Vagina (tissue), 2 donors: ENCODE measurements at regions not wholly inside any gene's neighbourhood (a gene's known extent, or its start where the extent isn't known, plus 50 kb on each side); places are given as distances from the start of the nearest gene placed in this dataset.

ENCODE experiments used
- DNase-seq, 2 donors: peaks; one replicate each; pipeline ENCODE4 v3.0.0-alpha.2; 2017; ENCODE audit errors: extremely low spot score in 2 of 2
- H3K27ac ChIP-seq: fragments of 200-600 bp; sonication (generic); one replicate; pipeline ENCODE4 v1.5.1; 2019
- H3K27me3 ChIP-seq: fragments of 200-600 bp; sonication (generic); one replicate; pipeline ENCODE4 v1.5.1; 2019
- H3K36me3 ChIP-seq, 2 donors: fragments of 200-600 bp; sonication (generic); one replicate each; pipeline ENCODE4 v1.5.1; 2017 to 2019
- H3K4me1 ChIP-seq: fragments of 200-600 bp; sonication (generic); one replicate; pipeline ENCODE4 v1.5.1; 2019
- H3K4me3 ChIP-seq, 2 donors: fragments of 200-600 bp; sonication (generic); 1 replicate in 1 of 2; 2 replicates in 1 of 2; pipeline ENCODE4 v1.5.1; 2016 to 2019
- H3K9me3 ChIP-seq: fragments of 200-600 bp; sonication (generic); one replicate; pipeline ENCODE4 v1.5.1; 2019
- POLR2A ChIP-seq, 2 donors: fragments of 450-650 bp; IDR thresholded peaks; one replicate each; pipeline ENCODE4 v1.6.1; 2017; ENCODE audit warnings: antibody characterized with exemption in 2 of 2, mild to moderate bottlenecking in 2 of 2, moderate library complexity in 2 of 2
- POLR2AphosphoS5 ChIP-seq, 2 donors: sonication (generic); formaldehyde crosslinking; IDR thresholded peaks; one replicate each; pipeline ENCODE4 v1.9.0; 2017; ENCODE audit warnings: antibody characterized with exemption in 2 of 2, mild to moderate bottlenecking in 2 of 2, low read depth in 1 of 2; ENCODE audit not compliant: insufficient read depth in 1 of 2
- intact Hi-C: fragments of 100-400 bp; cut with DNase I; formaldehyde crosslinking; loops from one replicate; pipeline ENCODE4 v1.15.1; 2023
- TF ChIP-seq, protein P1 (sequence below), 3 experiments: fragments of 450-650 bp in 2 of 3; fragments of 200-600 bp in 1 of 3; sonication (generic) in 1 of 3; IDR thresholded peaks; one replicate each; pipeline ENCODE4 v1.5.1; 2017 to 2019; ENCODE audit warnings: antibody characterized with exemption in 3 of 3, mild to moderate bottlenecking in 2 of 3, moderate library complexity in 2 of 3

DNA sequence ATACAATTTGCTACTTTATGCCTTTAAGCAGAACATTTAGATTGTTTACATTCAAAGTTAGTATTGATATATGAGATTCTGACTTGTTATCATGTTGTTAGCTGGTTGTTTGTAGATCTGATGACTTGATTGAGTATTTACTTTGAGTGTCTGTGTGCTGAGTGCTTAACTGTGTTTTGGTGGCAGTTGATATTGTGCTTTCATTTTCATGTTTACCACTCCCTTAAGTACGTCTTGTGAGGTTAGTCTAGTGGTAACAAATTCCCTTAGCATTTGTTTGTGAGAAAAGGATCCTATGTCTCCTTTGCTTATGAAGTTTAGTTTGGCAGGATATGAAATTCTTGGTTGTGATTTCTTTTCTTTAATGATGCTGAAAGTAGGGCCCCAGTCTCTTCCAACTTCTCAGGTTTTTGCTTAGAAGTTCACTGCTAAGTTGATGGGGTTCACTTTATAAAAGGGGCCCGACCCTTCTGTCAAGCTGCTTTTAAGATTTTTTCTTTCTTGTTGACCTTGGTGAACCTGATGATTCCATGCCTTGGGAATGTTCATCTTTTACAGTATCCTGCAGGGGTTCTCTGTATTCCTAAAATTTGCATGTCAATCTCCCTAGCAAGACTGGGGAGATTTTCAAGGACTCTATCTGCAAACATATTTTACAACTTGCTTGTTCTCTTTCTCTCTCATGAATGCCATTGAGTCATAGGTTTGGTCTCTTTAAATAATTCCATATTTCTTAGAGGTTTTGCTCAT is 1095.4 kb upstream of the PCDH20 start:
- H3K9me3 ChIP-seq: no peaks in the 10 kb centered on the region
- intact Hi-C loops: no loop called here
- H3K4me3 ChIP-seq: no peak overlapping the region
- no peak overlapping the region for H3K27ac ChIP-seq
- H3K4me1 ChIP-seq: no peaks in the 10 kb centered on the region
- DNase-seq: no peak
- H3K27me3 ChIP-seq: no peaks in the 10 kb centered on the region
- no peak for TF ChIP-seq POLR2A (IDR thresholded peaks at IDR 0.05)
- TF ChIP-seq, protein P1, sequence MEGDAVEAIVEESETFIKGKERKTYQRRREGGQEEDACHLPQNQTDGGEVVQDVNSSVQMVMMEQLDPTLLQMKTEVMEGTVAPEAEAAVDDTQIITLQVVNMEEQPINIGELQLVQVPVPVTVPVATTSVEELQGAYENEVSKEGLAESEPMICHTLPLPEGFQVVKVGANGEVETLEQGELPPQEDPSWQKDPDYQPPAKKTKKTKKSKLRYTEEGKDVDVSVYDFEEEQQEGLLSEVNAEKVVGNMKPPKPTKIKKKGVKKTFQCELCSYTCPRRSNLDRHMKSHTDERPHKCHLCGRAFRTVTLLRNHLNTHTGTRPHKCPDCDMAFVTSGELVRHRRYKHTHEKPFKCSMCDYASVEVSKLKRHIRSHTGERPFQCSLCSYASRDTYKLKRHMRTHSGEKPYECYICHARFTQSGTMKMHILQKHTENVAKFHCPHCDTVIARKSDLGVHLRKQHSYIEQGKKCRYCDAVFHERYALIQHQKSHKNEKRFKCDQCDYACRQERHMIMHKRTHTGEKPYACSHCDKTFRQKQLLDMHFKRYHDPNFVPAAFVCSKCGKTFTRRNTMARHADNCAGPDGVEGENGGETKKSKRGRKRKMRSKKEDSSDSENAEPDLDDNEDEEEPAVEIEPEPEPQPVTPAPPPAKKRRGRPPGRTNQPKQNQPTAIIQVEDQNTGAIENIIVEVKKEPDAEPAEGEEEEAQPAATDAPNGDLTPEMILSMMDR (IDR thresholded peaks at IDR 0.05): no peak
- TF ChIP-seq POLR2AphosphoS5 (IDR thresholded peaks at IDR 0.05; ENCODE audit: insufficient read depth in 1 of 2, low read depth in 1 of 2): no peak
- H3K36me3 ChIP-seq: no peaks in the 10 kb centered on the region

DNA sequence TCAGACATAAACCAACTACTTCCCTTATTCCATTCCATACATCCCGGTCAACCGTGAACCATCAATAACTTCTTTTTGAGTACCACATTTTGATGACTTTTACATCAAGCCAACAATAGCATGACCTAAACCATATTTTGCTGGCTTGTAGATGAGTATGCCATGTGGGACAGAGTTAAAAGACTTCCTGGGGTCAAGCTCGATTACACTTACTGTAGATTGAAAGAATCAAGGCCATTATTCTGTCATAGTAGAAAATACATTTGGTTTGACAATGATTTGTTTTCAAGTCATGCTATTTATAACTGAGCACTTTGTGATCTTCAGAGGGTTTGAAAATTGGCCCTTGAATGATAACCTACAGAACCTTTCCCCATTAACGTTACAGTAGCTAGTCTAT is 1086.9 kb upstream of the PCDH20 start:
- Histone ChIP-seq H3K4me3 (no peak overlapping the region), H3K27me3 (no peaks in the 10 kb centered on the region), H3K9me3 (no peaks in the 10 kb centered on the region), H3K4me1 (no peaks in the 10 kb centered on the region), H3K27ac (no peak overlapping the region), H3K36me3 (no peaks in the 10 kb centered on the region)
- no peak for TF ChIP-seq POLR2AphosphoS5 (IDR thresholded peaks at IDR 0.05; ENCODE audit: insufficient read depth in 1 of 2, low read depth in 1 of 2)
- no peak for TF ChIP-seq POLR2A (IDR thresholded peaks at IDR 0.05)
- TF ChIP-seq, protein P1 (IDR thresholded peaks at IDR 0.05): no peak
- intact Hi-C loops: no loop called here
- no peak for DNase-seq

- no peak for DNase-seq
- Histone ChIP-seq H3K27ac (no peak overlapping the region), H3K4me1 (no peaks in the 10 kb centered on the region), H3K27me3 (no peaks in the 10 kb centered on the region), H3K9me3 (no peaks in the 10 kb centered on the region), H3K36me3 (no peaks in the 10 kb centered on the region), H3K4me3 (no peak overlapping the region)
- intact Hi-C loops: no loop called here
- TF ChIP-seq POLR2AphosphoS5 (IDR thresholded peaks at IDR 0.05; ENCODE audit: insufficient read depth in 1 of 2, low read depth in 1 of 2): no peak
Observed at GRCh38 chr13:62489731-62490130, 1074.1 kb upstream of the PCDH20 start.

DNA sequence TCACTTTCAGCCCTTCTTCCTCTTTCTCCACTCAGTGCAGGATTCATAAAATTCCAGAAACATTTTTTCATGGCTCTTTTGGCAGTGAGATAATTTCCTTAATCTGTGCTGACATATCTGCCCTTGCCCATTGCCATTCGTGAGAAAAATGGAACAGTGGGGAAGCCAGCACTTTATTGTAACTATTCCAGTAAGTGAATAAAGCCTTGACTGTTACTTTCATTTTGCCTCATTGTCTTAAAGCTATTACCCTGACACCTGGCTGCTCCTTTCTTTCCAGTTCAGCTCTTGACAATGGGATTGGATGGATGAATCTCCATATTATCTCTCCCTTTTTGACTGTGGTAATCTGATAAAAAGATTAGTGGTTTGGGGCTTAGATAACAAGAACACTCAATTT is 1068.1 kb upstream of the PCDH20 start:
- no peaks in the 10 kb centered on the region for H3K9me3 ChIP-seq
- TF ChIP-seq POLR2AphosphoS5 (IDR thresholded peaks at IDR 0.05; ENCODE audit: insufficient read depth in 1 of 2, low read depth in 1 of 2) (no peak), POLR2A (IDR thresholded peaks at IDR 0.05) (no peak)
- TF ChIP-seq, protein P1 (IDR thresholded peaks at IDR 0.05): no peak
- intact Hi-C loops: no loop called here
- no peaks in the 10 kb centered on the region for H3K36me3 ChIP-seq
- no peak overlapping the region for H3K4me3 ChIP-seq
- no peak for DNase-seq
- no peaks in the 10 kb centered on the region for H3K27me3 ChIP-seq
- H3K4me1 ChIP-seq: no peaks in the 10 kb centered on the region
- H3K27ac ChIP-seq: no peak overlapping the region

GRCh38 chr13:62482351-62482750 is 1066.7 kb upstream of the PCDH20 start:
- Histone ChIP-seq H3K27me3 (no peaks in the 10 kb centered on the region), H3K4me3 (no peak overlapping the region), H3K27ac (no peak overlapping the region), H3K36me3 (no peaks in the 10 kb centered on the region), H3K4me1 (no peaks in the 10 kb centered on the region), H3K9me3 (no peaks in the 10 kb centered on the region)
- TF ChIP-seq, protein P1 (IDR thresholded peaks at IDR 0.05): no peak
- no peak for TF ChIP-seq POLR2AphosphoS5 (IDR thresholded peaks at IDR 0.05; ENCODE audit: insufficient read depth in 1 of 2, low read depth in 1 of 2)
- intact Hi-C loops: no loop called here
- DNase-seq: no peak
